MM.1S (cell line): ENCODE measurements at regions not wholly inside any gene's neighbourhood (a gene's known extent, or its start where the extent isn't known, plus 50 kb on each side); places are given as distances from the start of the nearest gene placed in this dataset.

Source experiments
- DNase-seq: peaks from one replicate; pipeline ENCODE4 v3.0.0-alpha.2; 2015
- H2AFZ ChIP-seq: fragments of 300-600 bp; sonication (generic); 2 replicates; pipeline ENCODE4 v1.6.0; 2016; ENCODE audit warnings: antibody characterized with exemption, low read length
- H3F3A ChIP-seq: fragments of 300-600 bp; sonication (generic); 2 replicates; pipeline ENCODE4 v1.6.1; 2016; ENCODE audit warnings: mild to moderate bottlenecking, antibody characterized with exemption, low read length, moderate library complexity, mixed read lengths; ENCODE audit not compliant: insufficient read depth
- H3K27ac ChIP-seq: fragments of 300-600 bp; sonication (generic); 2 replicates; pipeline ENCODE4 v1.5.1; 2016; ENCODE audit warnings: mild to moderate bottlenecking, low read length
- H3K27me3 ChIP-seq: fragments of 300-600 bp; sonication (generic); replicated peaks from 2 replicates; pipeline ENCODE4 v1.6.0; 2016; ENCODE audit warnings: low read length; ENCODE audit not compliant: insufficient read depth
- H3K36me3 ChIP-seq: fragments of 300-600 bp; sonication (generic); replicated peaks from 2 replicates; pipeline ENCODE4 v1.6.1; 2016; ENCODE audit warnings: mild to moderate bottlenecking, low read length, mixed read lengths; ENCODE audit not compliant: insufficient read depth
- H3K4me1 ChIP-seq: fragments of 300-600 bp; sonication (generic); 2 replicates; pipeline ENCODE4 v1.6.1; 2016; ENCODE audit warnings: low read length, mixed read lengths
- H3K4me2 ChIP-seq: fragments of 300-600 bp; sonication (generic); 2 replicates; pipeline ENCODE4 v1.6.0; 2016; ENCODE audit warnings: low read depth, low read length
- H3K4me3 ChIP-seq: fragments of 300-600 bp; sonication (generic); 2 replicates; pipeline ENCODE4 v1.5.1; 2016; ENCODE audit warnings: low read length, mixed read lengths
- H3K79me2 ChIP-seq: fragments of 300-600 bp; sonication (generic); 2 replicates; pipeline ENCODE4 v1.6.1; 2016; ENCODE audit warnings: mixed run types, low read length, mixed read lengths
- H3K9ac ChIP-seq: fragments of 300-600 bp; sonication (generic); 2 replicates; pipeline ENCODE4 v1.6.1; 2016; ENCODE audit warnings: low read length, mixed read lengths
- H3K9me2 ChIP-seq: fragments of 300-600 bp; sonication (generic); replicated peaks from 2 replicates; pipeline ENCODE4 v1.6.1; 2016; ENCODE audit warnings: mild to moderate bottlenecking, low read length, mixed read lengths; ENCODE audit not compliant: insufficient read depth
- H3K9me3 ChIP-seq: fragments of 300-600 bp; sonication (generic); replicated peaks from 2 replicates; pipeline ENCODE4 v1.6.1; 2016; ENCODE audit warnings: mild to moderate bottlenecking, low read length, mixed read lengths; ENCODE audit not compliant: insufficient read depth
- H4K20me1 ChIP-seq: fragments of 300-600 bp; sonication (generic); 2 replicates; pipeline ENCODE4 v1.6.1; 2016; ENCODE audit warnings: mild to moderate bottlenecking, low read length, moderate library complexity, mixed read lengths; ENCODE audit not compliant: insufficient read depth
- CTCF ChIP-seq: fragments of 300-600 bp; sonication (generic); IDR thresholded peaks from 2 replicates; pipeline ENCODE4 v1.5.1; 2016; ENCODE audit warnings: antibody characterized with exemption, low read length, mixed read lengths
- EZH2 ChIP-seq: fragments of 300-600 bp; sonication (generic); optimal IDR thresholded peaks from 2 replicates; pipeline ENCODE3; 2017; ENCODE audit warnings: low read depth, mild to moderate bottlenecking, antibody characterized with exemption, low read length, mixed read lengths
- EZH2phosphoT487 ChIP-seq: fragments of 300-600 bp; sonication (generic); IDR thresholded peaks from 2 replicates; pipeline ENCODE4 v1.6.1; 2018; ENCODE audit warnings: antibody characterized with exemption, low read length

GRCh38 chr1:191901651-191902050, 256.6 kb upstream of the RGS18 start:
- no peaks in the 10 kb centered on the region for H3K4me1 ChIP-seq
- no peak overlapping the region for H3K4me3 ChIP-seq
- no peak for TF ChIP-seq CTCF
- TF ChIP-seq EZH2: no peak
- TF ChIP-seq EZH2phosphoT487: no peak
- DNase-seq: no peak
- no peaks in the 10 kb centered on the region for H3K9me2 ChIP-seq
- no peaks in the 10 kb centered on the region for H3K27me3 ChIP-seq
- H2AFZ ChIP-seq: no peak overlapping the region
- H3K36me3 ChIP-seq: no peaks in the 10 kb centered on the region
- no peaks in the 10 kb centered on the region for H3K79me2 ChIP-seq
- H4K20me1 ChIP-seq: no peaks in the 10 kb centered on the region
- no peak overlapping the region for H3K9ac ChIP-seq
- H3K27ac ChIP-seq: no peak overlapping the region
- no peak overlapping the region for H3K4me2 ChIP-seq
- H3F3A ChIP-seq: no peaks in the 10 kb centered on the region
- H3K9me3 ChIP-seq: no peaks in the 10 kb centered on the region

- no peak overlapping the region for H3K4me3 ChIP-seq
- H3K4me2 ChIP-seq: no peak overlapping the region
- no peak overlapping the region for H3K9ac ChIP-seq
- H4K20me1 ChIP-seq: no peaks in the 10 kb centered on the region
- no peak for TF ChIP-seq EZH2phosphoT487
- TF ChIP-seq EZH2: no peak
- no peak for TF ChIP-seq CTCF
- no peaks in the 10 kb centered on the region for H3F3A ChIP-seq
- no peak overlapping the region for H3K27ac ChIP-seq
- no peaks in the 10 kb centered on the region for H3K79me2 ChIP-seq
- H3K4me1 ChIP-seq: no peaks in the 10 kb centered on the region
- DNase-seq: no peak
- H3K27me3 ChIP-seq: no peaks in the 10 kb centered on the region
- H3K36me3 ChIP-seq: no peaks in the 10 kb centered on the region
- no peak overlapping the region for H2AFZ ChIP-seq
- H3K9me2 ChIP-seq: no peaks in the 10 kb centered on the region
- H3K9me3 ChIP-seq: no peaks in the 10 kb centered on the region
Measured at GRCh38 chr1:191904991-191905390, 253.3 kb upstream of the RGS18 start.

- H3K27ac ChIP-seq: no peak overlapping the region
- TF ChIP-seq EZH2phosphoT487: no peak
- TF ChIP-seq CTCF: no peak
- TF ChIP-seq EZH2: no peak
- no peaks in the 10 kb centered on the region for H4K20me1 ChIP-seq
- H3K36me3 ChIP-seq: no peaks in the 10 kb centered on the region
- no peak overlapping the region for H3K4me3 ChIP-seq
- no peak for DNase-seq
- H3K79me2 ChIP-seq: no peaks in the 10 kb centered on the region
- H3K9me2 ChIP-seq: no peaks in the 10 kb centered on the region
- H3K4me1 ChIP-seq: no peaks in the 10 kb centered on the region
- no peak overlapping the region for H3K9ac ChIP-seq
- H3K4me2 ChIP-seq: no peak overlapping the region
- no peaks in the 10 kb centered on the region for H3F3A ChIP-seq
- no peak overlapping the region for H2AFZ ChIP-seq
- H3K27me3 ChIP-seq: no peaks in the 10 kb centered on the region
- no peaks in the 10 kb centered on the region for H3K9me3 ChIP-seq
Measured at GRCh38 chr1:191905781-191906180, 252.5 kb upstream of the RGS18 start.
